Adrenal gland (tissue), 5 donors: ENCODE measurements at regions not wholly inside any gene's neighbourhood (a gene's known extent, or its start where the extent isn't known, plus 50 kb on each side); places are given as distances from the start of the nearest gene placed in this dataset.

ENCODE experiments used
- POLR2A ChIP-seq, 2 donors: fragments of 450-650 bp; IDR thresholded peaks; one replicate each; pipeline ENCODE4 v1.6.1; 2017; ENCODE audit warnings: antibody characterized with exemption in 2 of 2, mild to moderate bottlenecking in 2 of 2, moderate library complexity in 1 of 2
- TF ChIP-seq, protein P1 (sequence below), 6 experiments: fragments of 450-650 bp in 4 of 6; fragments of 200-600 bp in 2 of 6; sonication (generic) in 1 of 6; IDR thresholded peaks; 1 replicate in 5 of 6; 2 replicates in 1 of 6; pipeline versions ENCODE4 v1.5.1 to v1.8.0; 2016 to 2021; ENCODE audit warnings: antibody characterized with exemption in 6 of 6, mild to moderate bottlenecking in 2 of 6, moderate library complexity in 1 of 6
- donor health status: DM: no; HTN: no; CAD: no.

DNA sequence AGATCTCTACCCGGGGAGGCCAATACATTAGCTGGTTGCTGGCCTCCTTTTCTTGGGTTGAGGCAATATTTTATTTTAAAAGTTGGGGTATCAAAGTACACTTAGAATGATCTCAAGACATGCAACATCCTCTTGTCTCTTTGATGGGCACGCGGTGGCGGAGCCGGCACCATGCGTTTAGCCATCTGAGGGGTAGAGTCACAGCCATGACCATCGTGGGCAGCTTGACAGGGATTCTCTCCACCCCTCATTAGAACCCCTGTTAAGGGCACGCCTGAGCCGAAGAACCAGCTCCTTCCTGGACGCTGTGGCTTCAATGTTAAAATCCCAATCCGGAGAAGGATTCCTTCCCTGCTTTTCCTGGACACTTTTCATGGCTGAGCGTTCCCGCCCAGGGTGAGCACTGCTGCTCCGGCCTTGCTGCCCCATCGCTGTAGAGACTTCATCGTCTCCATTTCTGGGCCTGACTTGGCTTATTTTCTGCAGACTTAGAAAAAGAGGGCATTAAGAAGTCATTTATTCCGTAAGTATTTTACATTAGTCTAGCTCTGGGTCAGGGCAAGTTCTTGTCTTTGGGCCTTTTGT lies 142.7 kb upstream of the CDH4 start:
- TF ChIP-seq, protein P1, sequence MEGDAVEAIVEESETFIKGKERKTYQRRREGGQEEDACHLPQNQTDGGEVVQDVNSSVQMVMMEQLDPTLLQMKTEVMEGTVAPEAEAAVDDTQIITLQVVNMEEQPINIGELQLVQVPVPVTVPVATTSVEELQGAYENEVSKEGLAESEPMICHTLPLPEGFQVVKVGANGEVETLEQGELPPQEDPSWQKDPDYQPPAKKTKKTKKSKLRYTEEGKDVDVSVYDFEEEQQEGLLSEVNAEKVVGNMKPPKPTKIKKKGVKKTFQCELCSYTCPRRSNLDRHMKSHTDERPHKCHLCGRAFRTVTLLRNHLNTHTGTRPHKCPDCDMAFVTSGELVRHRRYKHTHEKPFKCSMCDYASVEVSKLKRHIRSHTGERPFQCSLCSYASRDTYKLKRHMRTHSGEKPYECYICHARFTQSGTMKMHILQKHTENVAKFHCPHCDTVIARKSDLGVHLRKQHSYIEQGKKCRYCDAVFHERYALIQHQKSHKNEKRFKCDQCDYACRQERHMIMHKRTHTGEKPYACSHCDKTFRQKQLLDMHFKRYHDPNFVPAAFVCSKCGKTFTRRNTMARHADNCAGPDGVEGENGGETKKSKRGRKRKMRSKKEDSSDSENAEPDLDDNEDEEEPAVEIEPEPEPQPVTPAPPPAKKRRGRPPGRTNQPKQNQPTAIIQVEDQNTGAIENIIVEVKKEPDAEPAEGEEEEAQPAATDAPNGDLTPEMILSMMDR (IDR thresholded peaks at IDR 0.05): no peak
- no peak for TF ChIP-seq POLR2A (IDR thresholded peaks at IDR 0.05)
